22Rv1 (cell line): ENCODE measurements at regions not wholly inside any gene's neighbourhood (a gene's known extent, or its start where the extent isn't known, plus 50 kb on each side); places are given as distances from the start of the nearest gene placed in this dataset.

ENCODE experiments used
- CTCF ChIP-seq: fragments of 450-650 bp; IDR thresholded peaks from 2 replicates; pipeline ENCODE4 v1.5.1; 2017; ENCODE audit warnings: mild to moderate bottlenecking
- ZFX ChIP-seq: fragments of 450-650 bp; IDR thresholded peaks from 2 replicates; pipeline ENCODE4 v1.6.1; 2017; ENCODE audit warnings: antibody characterized with exemption, borderline replicate concordance

- TF ChIP-seq CTCF (no peak), ZFX (no peak)
Observed at GRCh38 chr3:43180694-43181093, 74.8 kb upstream of the POMGNT2 start.
